ENCODE measurements at regions not wholly inside any gene's neighbourhood (a gene's known extent, or its start where the extent isn't known, plus 50 kb on each side); places are given as distances from the start of the nearest gene placed in this dataset.

- Histone ChIP-seq H3K36me3 (ENCODE audit: insufficient read depth, low read length) (no peaks in the 10 kb centered on the region), H3K27ac (ENCODE audit: low read depth, low read length, poor library complexity, severe bottlenecking) (no peak overlapping the region), H3K4me3 (ENCODE audit: low read depth, low read length, poor library complexity, severe bottlenecking) (no peak overlapping the region), H3K9me3 (ENCODE audit: low read length) (no peaks in the 10 kb centered on the region), H3K4me1 (ENCODE audit: insufficient read depth, low read length, severe bottlenecking) (no peaks in the 10 kb centered on the region), H4K20me1 (ENCODE audit: insufficient read depth, low read length) (no peaks in the 10 kb centered on the region), H2AFZ (ENCODE audit: low read length) (no peak overlapping the region), H3K9me2 (ENCODE audit: low read depth, low read length) (no peaks in the 10 kb centered on the region), H3K4me2 (ENCODE audit: low read length) (no peak overlapping the region), H3F3A (ENCODE audit: insufficient read depth, low read length) (no peaks in the 10 kb centered on the region), H3K79me2 (ENCODE audit: insufficient read depth, low read length) (no peaks in the 10 kb centered on the region), H3K9ac (ENCODE audit: low read length) (no peak overlapping the region), H3K27me3 (ENCODE audit: insufficient read depth, low read length) (no peaks in the 10 kb centered on the region; the same call in 1 of the 2 replicates)
- TF ChIP-seq EZH2 (IDR thresholded peaks at IDR 0.05; ENCODE audit: borderline replicate concordance, low read length): no peak
- no peak for TF ChIP-seq CTCF (IDR thresholded peaks at IDR 0.05; ENCODE audit: low read length)
These were observed 328.0 kb upstream of the POT1 start for GRCh38 chr7:125257617-125258016.

- Histone ChIP-seq H4K20me1 (ENCODE audit: insufficient read depth, low read length) (no peaks in the 10 kb centered on the region), H3K4me3 (ENCODE audit: low read depth, low read length, poor library complexity, severe bottlenecking) (no peak overlapping the region), H3K36me3 (ENCODE audit: insufficient read depth, low read length) (no peaks in the 10 kb centered on the region), H2AFZ (ENCODE audit: low read length) (no peak overlapping the region), H3K4me2 (ENCODE audit: low read length) (no peak overlapping the region), H3K9me2 (ENCODE audit: low read depth, low read length) (no peaks in the 10 kb centered on the region), H3K9ac (ENCODE audit: low read length) (no peak overlapping the region), H3K27me3 (ENCODE audit: insufficient read depth, low read length) (no peaks in the 10 kb centered on the region; the same call in 1 of the 2 replicates), H3F3A (ENCODE audit: insufficient read depth, low read length) (no peaks in the 10 kb centered on the region), H3K27ac (ENCODE audit: low read depth, low read length, poor library complexity, severe bottlenecking) (no peak overlapping the region), H3K9me3 (ENCODE audit: low read length) (no peaks in the 10 kb centered on the region), H3K4me1 (ENCODE audit: insufficient read depth, low read length, severe bottlenecking) (no peaks in the 10 kb centered on the region), H3K79me2 (ENCODE audit: insufficient read depth, low read length) (no peaks in the 10 kb centered on the region)
- no peak for TF ChIP-seq EZH2 (IDR thresholded peaks at IDR 0.05; ENCODE audit: borderline replicate concordance, low read length)
- no peak for TF ChIP-seq CTCF (IDR thresholded peaks at IDR 0.05; ENCODE audit: low read length)
These were observed 326.8 kb upstream of the POT1 start for GRCh38 chr7:125256446-125256845.

GRCh38 chr7:125255810-125256209 lies 326.2 kb upstream of the POT1 start:
- H3K27ac ChIP-seq (ENCODE audit: low read depth, low read length, poor library complexity, severe bottlenecking): no peak overlapping the region
- no peaks in the 10 kb centered on the region for H4K20me1 ChIP-seq (ENCODE audit: insufficient read depth, low read length)
- TF ChIP-seq CTCF (IDR thresholded peaks at IDR 0.05; ENCODE audit: low read length): no peak
- no peak for TF ChIP-seq EZH2 (IDR thresholded peaks at IDR 0.05; ENCODE audit: borderline replicate concordance, low read length)
- H3F3A ChIP-seq (ENCODE audit: insufficient read depth, low read length): no peaks in the 10 kb centered on the region
- H3K4me3 ChIP-seq (ENCODE audit: low read depth, low read length, poor library complexity, severe bottlenecking): no peak overlapping the region
- H3K9me2 ChIP-seq (ENCODE audit: low read depth, low read length): no peaks in the 10 kb centered on the region
- H3K4me2 ChIP-seq (ENCODE audit: low read length): no peak overlapping the region
- no peaks in the 10 kb centered on the region for H3K9me3 ChIP-seq (ENCODE audit: low read length)
- H3K27me3 ChIP-seq (ENCODE audit: insufficient read depth, low read length): no peaks in the 10 kb centered on the region; the same call in 1 of the 2 replicates
- no peak overlapping the region for H3K9ac ChIP-seq (ENCODE audit: low read length)
- H3K79me2 ChIP-seq (ENCODE audit: insufficient read depth, low read length): no peaks in the 10 kb centered on the region
- H2AFZ ChIP-seq (ENCODE audit: low read length): no peak overlapping the region
- no peaks in the 10 kb centered on the region for H3K4me1 ChIP-seq (ENCODE audit: insufficient read depth, low read length, severe bottlenecking)
- no peaks in the 10 kb centered on the region for H3K36me3 ChIP-seq (ENCODE audit: insufficient read depth, low read length)

Data from OCI-LY1 (cell line).